Breast epithelium (tissue), 3 donors: ENCODE measurements at regions not wholly inside any gene's neighbourhood (a gene's known extent, or its start where the extent isn't known, plus 50 kb on each side); places are given as distances from the start of the nearest gene placed in this dataset.
A peak's percentile ranks its signal among the peaks of the same experiment; 100 is the strongest.

ENCODE experiments used
- POLR2A ChIP-seq: fragments of 450-650 bp; IDR thresholded peaks from one replicate; pipeline ENCODE4 v1.6.1; 2016; ENCODE audit warnings: antibody characterized with exemption, mild to moderate bottlenecking, moderate library complexity
- POLR2AphosphoS5 ChIP-seq, 3 donors: sonication (generic); formaldehyde crosslinking; IDR thresholded peaks; one replicate each; pipeline ENCODE4 v1.6.1; 2017; ENCODE audit warnings: antibody characterized with exemption in 3 of 3
- TF ChIP-seq, protein P1 (sequence below), 3 donors: fragments of 450-650 bp; IDR thresholded peaks; one replicate each; pipeline ENCODE4 v1.5.1; 2016 to 2017; ENCODE audit warnings: antibody characterized with exemption in 3 of 3, mild to moderate bottlenecking in 3 of 3, moderate library complexity in 3 of 3

DNA sequence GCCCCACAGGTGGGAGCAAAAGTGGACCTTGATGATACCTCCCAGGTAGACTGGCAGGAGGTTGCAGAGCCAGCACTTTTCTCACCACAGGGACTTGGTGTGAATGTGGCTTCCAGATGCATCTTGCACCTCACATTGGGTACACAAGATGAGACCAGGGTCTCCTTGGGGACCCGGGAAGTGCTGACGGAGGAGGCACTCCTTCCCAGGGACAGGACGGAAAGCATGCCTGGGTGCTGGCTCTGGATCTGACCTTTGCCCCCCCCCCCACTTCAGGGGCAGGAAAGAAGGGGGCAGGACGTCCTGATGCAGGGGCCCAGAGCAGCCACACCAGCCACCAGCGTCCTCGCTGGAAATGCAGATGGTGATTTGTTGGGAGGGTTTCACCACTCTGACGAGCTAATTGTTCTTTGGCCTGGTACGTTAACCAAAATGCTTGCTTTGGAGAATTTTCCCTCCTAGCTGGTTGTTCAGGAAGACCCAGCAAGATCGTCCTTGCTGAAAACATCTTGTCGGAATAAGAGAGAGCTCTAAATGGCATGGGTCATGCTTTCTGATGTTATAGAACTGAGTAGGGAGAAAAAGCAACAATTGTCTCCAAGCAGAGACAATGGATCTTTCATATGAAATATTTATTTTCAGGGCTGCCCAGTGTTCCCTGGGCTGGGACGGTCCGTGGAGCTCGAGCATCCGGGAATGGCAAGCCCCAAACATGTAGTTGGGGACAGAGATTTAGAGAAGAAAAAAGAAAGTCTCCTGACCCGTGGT is 74.4 kb upstream of the PPARA start:
- TF ChIP-seq, protein P1, sequence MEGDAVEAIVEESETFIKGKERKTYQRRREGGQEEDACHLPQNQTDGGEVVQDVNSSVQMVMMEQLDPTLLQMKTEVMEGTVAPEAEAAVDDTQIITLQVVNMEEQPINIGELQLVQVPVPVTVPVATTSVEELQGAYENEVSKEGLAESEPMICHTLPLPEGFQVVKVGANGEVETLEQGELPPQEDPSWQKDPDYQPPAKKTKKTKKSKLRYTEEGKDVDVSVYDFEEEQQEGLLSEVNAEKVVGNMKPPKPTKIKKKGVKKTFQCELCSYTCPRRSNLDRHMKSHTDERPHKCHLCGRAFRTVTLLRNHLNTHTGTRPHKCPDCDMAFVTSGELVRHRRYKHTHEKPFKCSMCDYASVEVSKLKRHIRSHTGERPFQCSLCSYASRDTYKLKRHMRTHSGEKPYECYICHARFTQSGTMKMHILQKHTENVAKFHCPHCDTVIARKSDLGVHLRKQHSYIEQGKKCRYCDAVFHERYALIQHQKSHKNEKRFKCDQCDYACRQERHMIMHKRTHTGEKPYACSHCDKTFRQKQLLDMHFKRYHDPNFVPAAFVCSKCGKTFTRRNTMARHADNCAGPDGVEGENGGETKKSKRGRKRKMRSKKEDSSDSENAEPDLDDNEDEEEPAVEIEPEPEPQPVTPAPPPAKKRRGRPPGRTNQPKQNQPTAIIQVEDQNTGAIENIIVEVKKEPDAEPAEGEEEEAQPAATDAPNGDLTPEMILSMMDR (IDR thresholded peaks at IDR 0.05) = no peak
- TF ChIP-seq POLR2A (no peak), POLR2AphosphoS5 (IDR thresholded peaks at IDR 0.05) (peak in 1 of 3 donors; percentile 12)
